Gastrocnemius medialis (tissue), 4 donors: ENCODE measurements at regions not wholly inside any gene's neighbourhood (a gene's known extent, or its start where the extent isn't known, plus 50 kb on each side); places are given as distances from the start of the nearest gene placed in this dataset.

ENCODE experiments used
- POLR2A ChIP-seq, 2 donors: fragments of 450-650 bp; IDR thresholded peaks; one replicate each; pipeline ENCODE4 v1.6.1; 2017; ENCODE audit warnings: antibody characterized with exemption in 2 of 2, mild to moderate bottlenecking in 2 of 2, moderate library complexity in 2 of 2
- TF ChIP-seq, protein P1 (sequence below), 5 experiments: fragments of 450-650 bp in 3 of 5; fragments of 200-600 bp in 2 of 5; sonication (generic) in 2 of 5; IDR thresholded peaks in 4 of 5; conservative IDR thresholded peaks in 1 of 5; 1 replicate in 4 of 5; 2 replicates in 1 of 5; pipeline ENCODE4 v1.5.1; 2016 to 2019; ENCODE audit warnings: antibody characterized with exemption in 5 of 5, mild to moderate bottlenecking in 3 of 5, moderate library complexity in 3 of 5

DNA sequence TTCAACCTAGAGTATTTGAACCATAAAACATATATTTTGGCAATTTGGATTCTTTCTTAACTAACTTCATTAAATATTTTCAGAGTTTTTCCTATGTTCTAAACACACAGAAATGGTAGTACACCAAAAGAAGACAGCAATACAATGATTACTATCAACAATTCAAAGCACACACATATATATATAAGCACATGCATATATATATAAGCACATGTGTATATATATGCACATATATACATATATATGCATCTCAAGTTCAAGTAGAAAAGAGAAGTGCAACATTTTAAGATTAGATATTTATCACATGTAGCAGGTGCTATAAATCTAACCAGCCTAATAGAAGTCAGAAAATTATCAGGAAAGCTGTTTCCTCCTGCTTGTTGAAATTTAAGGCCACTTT, 320.9 kb upstream of the FSIP2 start:
- TF ChIP-seq, protein P1, sequence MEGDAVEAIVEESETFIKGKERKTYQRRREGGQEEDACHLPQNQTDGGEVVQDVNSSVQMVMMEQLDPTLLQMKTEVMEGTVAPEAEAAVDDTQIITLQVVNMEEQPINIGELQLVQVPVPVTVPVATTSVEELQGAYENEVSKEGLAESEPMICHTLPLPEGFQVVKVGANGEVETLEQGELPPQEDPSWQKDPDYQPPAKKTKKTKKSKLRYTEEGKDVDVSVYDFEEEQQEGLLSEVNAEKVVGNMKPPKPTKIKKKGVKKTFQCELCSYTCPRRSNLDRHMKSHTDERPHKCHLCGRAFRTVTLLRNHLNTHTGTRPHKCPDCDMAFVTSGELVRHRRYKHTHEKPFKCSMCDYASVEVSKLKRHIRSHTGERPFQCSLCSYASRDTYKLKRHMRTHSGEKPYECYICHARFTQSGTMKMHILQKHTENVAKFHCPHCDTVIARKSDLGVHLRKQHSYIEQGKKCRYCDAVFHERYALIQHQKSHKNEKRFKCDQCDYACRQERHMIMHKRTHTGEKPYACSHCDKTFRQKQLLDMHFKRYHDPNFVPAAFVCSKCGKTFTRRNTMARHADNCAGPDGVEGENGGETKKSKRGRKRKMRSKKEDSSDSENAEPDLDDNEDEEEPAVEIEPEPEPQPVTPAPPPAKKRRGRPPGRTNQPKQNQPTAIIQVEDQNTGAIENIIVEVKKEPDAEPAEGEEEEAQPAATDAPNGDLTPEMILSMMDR (IDR thresholded peaks at IDR 0.05 in 4 of 5, conservative IDR thresholded peaks at IDR 0.05 in 1 of 5) = no peak
- no peak for TF ChIP-seq POLR2A (IDR thresholded peaks at IDR 0.05)
